ENCODE measurements at regions not wholly inside any gene's neighbourhood (a gene's known extent, or its start where the extent isn't known, plus 50 kb on each side); places are given as distances from the start of the nearest gene placed in this dataset.

- TF ChIP-seq, protein P1, sequence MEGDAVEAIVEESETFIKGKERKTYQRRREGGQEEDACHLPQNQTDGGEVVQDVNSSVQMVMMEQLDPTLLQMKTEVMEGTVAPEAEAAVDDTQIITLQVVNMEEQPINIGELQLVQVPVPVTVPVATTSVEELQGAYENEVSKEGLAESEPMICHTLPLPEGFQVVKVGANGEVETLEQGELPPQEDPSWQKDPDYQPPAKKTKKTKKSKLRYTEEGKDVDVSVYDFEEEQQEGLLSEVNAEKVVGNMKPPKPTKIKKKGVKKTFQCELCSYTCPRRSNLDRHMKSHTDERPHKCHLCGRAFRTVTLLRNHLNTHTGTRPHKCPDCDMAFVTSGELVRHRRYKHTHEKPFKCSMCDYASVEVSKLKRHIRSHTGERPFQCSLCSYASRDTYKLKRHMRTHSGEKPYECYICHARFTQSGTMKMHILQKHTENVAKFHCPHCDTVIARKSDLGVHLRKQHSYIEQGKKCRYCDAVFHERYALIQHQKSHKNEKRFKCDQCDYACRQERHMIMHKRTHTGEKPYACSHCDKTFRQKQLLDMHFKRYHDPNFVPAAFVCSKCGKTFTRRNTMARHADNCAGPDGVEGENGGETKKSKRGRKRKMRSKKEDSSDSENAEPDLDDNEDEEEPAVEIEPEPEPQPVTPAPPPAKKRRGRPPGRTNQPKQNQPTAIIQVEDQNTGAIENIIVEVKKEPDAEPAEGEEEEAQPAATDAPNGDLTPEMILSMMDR (IDR thresholded peaks at IDR 0.05; ENCODE audit: low read depth, low read length) = no peak
- DNase-seq (ENCODE audit: extremely low read depth, low read depth) = no peak
Measured at GRCh38 chr13:86838411-86839120, 832.6 kb upstream of the SLITRK5 start.

DNA sequence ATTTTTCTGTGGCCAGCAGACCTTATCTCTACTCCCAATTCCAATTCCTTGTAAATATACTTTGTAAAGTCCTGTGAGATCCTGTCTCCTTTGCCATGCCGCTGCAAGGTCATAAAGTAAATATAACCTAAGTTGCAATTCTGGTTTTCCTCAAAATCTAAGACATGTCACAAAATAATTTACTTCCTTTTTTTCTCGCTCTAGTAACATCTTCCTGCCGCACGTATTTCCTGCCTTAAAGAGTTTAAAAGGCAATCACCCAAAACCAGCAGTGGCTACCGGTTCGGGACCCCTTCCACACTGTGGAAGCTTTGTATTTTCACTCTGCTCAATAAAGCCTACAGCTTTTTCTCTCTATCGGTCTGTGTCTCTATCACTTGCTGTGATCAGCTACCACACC lies 832.0 kb upstream of the SLITRK5 start:
- TF ChIP-seq, protein P1 (IDR thresholded peaks at IDR 0.05; ENCODE audit: low read depth, low read length) = no peak
- DNase-seq (ENCODE audit: extremely low read depth, low read depth) = no peak

DNA sequence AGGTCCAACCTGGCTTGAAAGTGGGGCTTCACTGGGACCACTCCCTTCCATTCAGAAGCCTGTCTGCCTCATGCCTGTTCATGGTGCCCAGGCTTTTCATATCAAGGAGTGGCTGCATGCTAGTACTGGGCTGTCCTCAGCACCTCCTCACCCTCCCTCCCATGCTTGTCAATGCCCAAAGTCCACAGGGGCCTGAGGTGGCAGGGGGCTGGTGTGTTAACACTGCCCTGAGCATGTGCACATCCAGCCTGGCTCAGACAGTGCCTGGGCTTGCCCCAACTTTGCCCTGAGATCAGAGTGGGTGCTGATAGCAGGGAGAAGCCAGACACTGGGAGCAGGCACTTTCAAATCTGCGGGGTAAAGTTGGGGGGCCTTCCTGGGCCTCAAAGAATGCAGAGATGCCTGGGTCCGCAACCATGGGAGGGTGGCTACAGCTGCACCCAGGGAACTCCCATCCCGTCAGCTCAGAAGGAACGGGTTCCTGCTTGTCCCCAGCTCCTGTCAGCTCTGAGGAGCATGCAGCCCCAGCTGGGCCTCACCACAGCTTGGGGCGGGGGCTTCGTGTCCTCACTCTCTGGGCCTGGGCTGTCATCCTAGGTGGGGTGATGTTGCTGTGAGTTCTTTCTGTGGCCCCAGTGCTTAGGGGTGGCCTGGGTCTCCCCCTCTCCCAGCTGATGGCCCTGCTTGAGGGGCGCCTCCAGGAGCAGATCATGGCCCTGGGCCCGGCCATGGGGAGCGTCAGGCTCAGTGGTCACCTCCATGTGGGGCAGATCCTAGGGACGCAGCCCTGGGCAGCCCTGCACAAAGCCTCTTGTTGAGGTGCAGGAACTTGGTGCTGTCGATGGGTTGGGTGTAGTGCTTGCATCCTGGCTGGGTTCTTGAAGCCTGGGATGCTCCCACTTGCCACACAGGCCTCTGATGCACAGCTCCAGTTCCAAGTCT lies 830.6 kb upstream of the SLITRK5 start:
- TF ChIP-seq, protein P1 (IDR thresholded peaks at IDR 0.05; ENCODE audit: low read depth, low read length) = no peak
- no peak for DNase-seq (ENCODE audit: extremely low read depth, low read depth)

GRCh38 chr13:86841264-86841663 lies 829.9 kb upstream of the SLITRK5 start:
- DNase-seq (ENCODE audit: extremely low read depth, low read depth) = no peak
- TF ChIP-seq, protein P1 (IDR thresholded peaks at IDR 0.05; ENCODE audit: low read depth, low read length) = no peak

DNA sequence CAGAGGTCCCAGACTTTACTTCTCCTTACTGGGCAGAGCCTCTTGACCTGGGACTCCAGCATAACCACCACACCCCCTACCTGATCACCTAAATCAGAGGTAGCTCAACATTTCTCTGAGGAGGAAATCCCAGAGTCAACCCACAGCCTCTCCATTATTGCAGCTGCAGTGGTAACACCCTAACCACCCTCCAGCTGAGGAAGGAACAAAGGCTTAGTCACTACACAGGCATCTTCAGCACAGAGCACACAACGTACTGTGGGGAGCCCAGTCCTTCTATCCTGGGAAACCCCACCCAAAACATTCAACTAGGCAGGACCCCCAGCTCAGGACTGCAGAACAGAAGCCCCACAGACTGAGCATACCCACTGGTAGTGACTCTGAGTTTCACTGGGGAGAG lies 824.7 kb upstream of the SLITRK5 start:
- TF ChIP-seq, protein P1 (IDR thresholded peaks at IDR 0.05; ENCODE audit: low read depth, low read length) = no peak
- DNase-seq (ENCODE audit: extremely low read depth, low read depth) = no peak

DNA sequence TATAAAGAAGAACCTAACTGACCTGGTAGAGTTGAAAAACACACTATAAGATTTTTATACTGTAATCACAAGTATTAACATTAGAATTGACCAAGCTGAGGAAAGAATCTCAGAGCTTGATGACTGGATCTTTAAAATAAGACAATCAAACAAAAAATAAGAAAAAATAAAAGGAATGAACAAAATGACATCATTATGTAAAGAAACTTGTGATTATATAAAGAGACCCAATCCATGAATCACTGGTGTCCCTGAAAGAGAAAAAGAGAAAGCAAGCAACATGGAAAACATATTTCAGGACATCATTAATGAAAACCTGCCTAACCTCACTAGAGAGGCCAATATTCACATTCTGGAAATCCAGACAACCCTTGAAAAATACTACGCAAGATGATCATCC lies 822.5 kb upstream of the SLITRK5 start:
- TF ChIP-seq, protein P1 (IDR thresholded peaks at IDR 0.05; ENCODE audit: low read depth, low read length) = no peak
- no peak for DNase-seq (ENCODE audit: extremely low read depth, low read depth)

- TF ChIP-seq, protein P1 (IDR thresholded peaks at IDR 0.05; ENCODE audit: low read depth, low read length) = no peak
- no peak for DNase-seq (ENCODE audit: extremely low read depth, low read depth)
Measured at GRCh38 chr13:86856991-86857390, 814.2 kb upstream of the SLITRK5 start.

Data from AG09319 (cell line).